GM12892 (cell line): ENCODE measurements at regions not wholly inside any gene's neighbourhood (a gene's known extent, or its start where the extent isn't known, plus 50 kb on each side); places are given as distances from the start of the nearest gene placed in this dataset.

Experiments used
- POLR2A ChIP-seq: IDR thresholded peaks from 2 replicates; pipeline ENCODE4 v1.6.1; 2011; ENCODE audit warnings: low read depth, low read length, control low read depth
- TAF1 ChIP-seq: IDR thresholded peaks from 2 replicates; pipeline ENCODE4 v1.6.1; 2011; ENCODE audit warnings: low read depth, mild to moderate bottlenecking, control low read depth, low read length, borderline replicate concordance

- TF ChIP-seq POLR2A (no peak), TAF1 (no peak)
Measured at GRCh38 chr22:48427731-48428211, 1399.9 kb downstream of the BRD1 start.
